GM12891 (cell line): ENCODE measurements at regions not wholly inside any gene's neighbourhood (a gene's known extent, or its start where the extent isn't known, plus 50 kb on each side); places are given as distances from the start of the nearest gene placed in this dataset.
"Not testable (repeated sequence)": the region's sequence is repeated elsewhere in the genome, so short reads cannot be mapped to it uniquely, and the experiment has no call there.

Source experiments
- DNase-seq: peaks from one replicate; pipeline ENCODE4 v3.0.0; 2011; ENCODE audit warnings: low spot score; ENCODE audit not compliant: insufficient read length
- FAIRE-seq: peaks from 2 replicates; lab custom pipeline; 2011; peaks lifted over from hg19 to GRCh38; lab: Jason Lieb, UNC
- PAX5 ChIP-seq: IDR thresholded peaks from 2 replicates; pipeline ENCODE4 v1.6.1; 2011; ENCODE audit warnings: low read length, moderate library complexity, mild to moderate bottlenecking; ENCODE audit not compliant: insufficient read depth, severe bottlenecking
- POLR2A ChIP-seq: IDR thresholded peaks from 2 replicates; pipeline ENCODE4 v1.6.1; 2011; ENCODE audit warnings: low read depth, low read length, control low read depth
- POLR2AphosphoS5 ChIP-seq: IDR thresholded peaks from 2 replicates; pipeline ENCODE4 v1.6.1; 2011; ENCODE audit warnings: low read depth, low read length, control low read depth
- POU2F2 ChIP-seq: IDR thresholded peaks from 2 replicates; pipeline ENCODE4 v1.6.1; 2011; ENCODE audit warnings: low read depth, mild to moderate bottlenecking, control low read depth, low read length, moderate library complexity
- SPI1 ChIP-seq: IDR thresholded peaks from 2 replicates; pipeline ENCODE4 v1.6.1; 2011; ENCODE audit warnings: low read depth, low read length, control low read depth
- TAF1 ChIP-seq: IDR thresholded peaks from 2 replicates; pipeline ENCODE4 v1.6.1; 2011; ENCODE audit warnings: low read depth, low read length, control low read depth

- FAIRE-seq: no peak
- TF ChIP-seq SPI1 (peak; percentile 93), POU2F2 (no peak)
- DNase-seq: peak; percentile 6
Measured at GRCh38 chr7:153640586-153640985, 411.6 kb upstream of the DPP6 start.

GRCh38 chr7:153641199-153641598 lies 411.0 kb upstream of the DPP6 start:
- DNase-seq: no peak
- TF ChIP-seq POLR2A (no peak), PAX5 (no peak), TAF1 (no peak), POLR2AphosphoS5 (no peak), POU2F2 (no peak), SPI1 (no peak)
- no peak for FAIRE-seq

GRCh38 chr7:153642989-153643388 lies 409.2 kb upstream of the DPP6 start:
- no peak for FAIRE-seq
- TF ChIP-seq PAX5: no peak
- TF ChIP-seq POLR2A: no peak
- no peak for TF ChIP-seq SPI1
- TF ChIP-seq POU2F2: no peak
- TF ChIP-seq TAF1: no peak
- TF ChIP-seq POLR2AphosphoS5: no peak
- DNase-seq: no peak

- FAIRE-seq (no peak), DNase-seq (no peak)
- no peak for TF ChIP-seq POLR2A
- TF ChIP-seq TAF1: no peak
- TF ChIP-seq POU2F2: no peak
- TF ChIP-seq SPI1: no peak
- no peak for TF ChIP-seq PAX5
- TF ChIP-seq POLR2AphosphoS5: no peak
Measured at GRCh38 chr7:153657182-153657800, 394.9 kb upstream of the DPP6 start.

GRCh38 chr7:153675131-153675530 lies 377.1 kb upstream of the DPP6 start:
- DNase-seq (no peak), FAIRE-seq (no peak)
- TF ChIP-seq SPI1: no peak
- TF ChIP-seq PAX5: no peak
- TF ChIP-seq TAF1: no peak
- no peak for TF ChIP-seq POLR2AphosphoS5
- TF ChIP-seq POLR2A: no peak
- TF ChIP-seq POU2F2: no peak

GRCh38 chr7:153682628-153683027 lies 369.6 kb upstream of the DPP6 start:
- DNase-seq (no peak), FAIRE-seq (no peak)
- TF ChIP-seq TAF1 (no peak), POLR2A (no peak), POLR2AphosphoS5 (no peak), POU2F2 (no peak), PAX5 (no peak), SPI1 (no peak)

- DNase-seq (no peak), FAIRE-seq (no peak)
- TF ChIP-seq POLR2AphosphoS5 (no peak), POU2F2 (no peak), TAF1 (no peak), PAX5 (no peak), POLR2A (no peak), SPI1 (no peak)
Measured at GRCh38 chr7:153696242-153696641, 356.0 kb upstream of the DPP6 start.

GRCh38 chr7:153698046-153698445 lies 354.2 kb upstream of the DPP6 start:
- TF ChIP-seq POLR2AphosphoS5: no peak
- TF ChIP-seq TAF1: no peak
- no peak for TF ChIP-seq PAX5
- TF ChIP-seq POU2F2: no peak
- TF ChIP-seq POLR2A: no peak
- TF ChIP-seq SPI1: no peak
- DNase-seq (no peak), FAIRE-seq (no peak)

GRCh38 chr7:153701678-153702077 lies 350.5 kb upstream of the DPP6 start:
- no peak for FAIRE-seq
- no peak for TF ChIP-seq POU2F2

GRCh38 chr7:153723892-153724291 lies 328.3 kb upstream of the DPP6 start:
- DNase-seq, FAIRE-seq: not testable (repeated sequence)

More at GRCh38 chr7:153701678-153702077, 350.5 kb upstream of the DPP6 start:
- no peak for DNase-seq

- not testable (repeated sequence) for FAIRE-seq, DNase-seq
Measured at GRCh38 chr7:153731504-153731903, 320.7 kb upstream of the DPP6 start.

GRCh38 chr7:153743434-153743833 lies 308.8 kb upstream of the DPP6 start:
- FAIRE-seq, DNase-seq: not testable (repeated sequence)

- FAIRE-seq, DNase-seq: not testable (repeated sequence)
Measured at GRCh38 chr7:153747969-153748368, 304.2 kb upstream of the DPP6 start.

GRCh38 chr7:153748885-153749284 lies 303.3 kb upstream of the DPP6 start:
- not testable (repeated sequence) for DNase-seq, FAIRE-seq

GRCh38 chr7:153765869-153766268 lies 286.3 kb upstream of the DPP6 start:
- not testable (repeated sequence) for FAIRE-seq, DNase-seq

GRCh38 chr7:153766926-153767325 lies 285.3 kb upstream of the DPP6 start:
- DNase-seq, FAIRE-seq: not testable (repeated sequence)
